Bronchial epithelial cell (primary cell): ENCODE measurements at regions not wholly inside any gene's neighbourhood (a gene's known extent, or its start where the extent isn't known, plus 50 kb on each side); places are given as distances from the start of the nearest gene placed in this dataset.
"Not testable (repeated sequence)": the region's sequence is repeated elsewhere in the genome, so short reads cannot be mapped to it uniquely, and the experiment has no call there.

ENCODE experiments used
- DNase-seq: peaks from one replicate; pipeline ENCODE4 v3.0.0-alpha.2; 2010; ENCODE audit warnings: low read depth
- FAIRE-seq: peaks from 2 replicates; lab custom pipeline; 2011; peaks lifted over from hg19 to GRCh38; lab: Jason Lieb, UNC
- H3K27me3 ChIP-seq: 2 replicates; pipeline ENCODE4 v1.5.1; 2011; ENCODE audit warnings: low read length; ENCODE audit not compliant: control insufficient read depth, insufficient read depth
- H3K36me3 ChIP-seq: 2 replicates; pipeline ENCODE4 v1.5.1; 2011; ENCODE audit warnings: low read length; ENCODE audit not compliant: control insufficient read depth, insufficient read depth
- H3K4me3 ChIP-seq: 2 replicates; pipeline ENCODE4 v1.5.1; 2011; ENCODE audit warnings: mild to moderate bottlenecking, low read depth, low read length, control low read depth
- TF ChIP-seq, protein P1 (sequence below): IDR thresholded peaks from 2 replicates; pipeline ENCODE4 v1.5.1; 2011; ENCODE audit warnings: mild to moderate bottlenecking, moderate library complexity, low read length, control low read depth, inconsistent platforms; ENCODE audit not compliant: insufficient read depth, severe bottlenecking

DNA sequence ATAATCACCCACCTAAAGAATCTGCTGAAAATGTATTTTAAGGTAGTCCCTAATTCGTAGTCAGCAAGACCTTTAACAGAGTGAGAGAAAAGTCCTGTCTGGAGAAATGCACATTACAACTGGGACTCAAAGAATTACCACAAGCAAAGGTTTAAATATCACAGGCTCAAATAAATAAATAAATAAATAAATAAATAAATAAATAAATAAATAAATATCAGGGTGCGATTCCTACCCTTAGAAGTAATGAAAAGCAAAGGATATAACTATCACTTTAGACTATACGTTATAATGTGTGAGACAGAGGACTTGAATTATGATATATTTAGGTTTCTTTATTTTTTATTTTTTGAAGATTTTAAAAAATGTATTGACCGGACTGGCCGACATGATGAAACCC lies 522.5 kb upstream of the ATXN7L3B start:
- Histone ChIP-seq H3K36me3 (no peaks in the 10 kb centered on the region), H3K27me3 (no peaks in the 10 kb centered on the region), H3K4me3 (no peak overlapping the region)
- FAIRE-seq: no peak
- DNase-seq: no peak
- TF ChIP-seq, protein P1, sequence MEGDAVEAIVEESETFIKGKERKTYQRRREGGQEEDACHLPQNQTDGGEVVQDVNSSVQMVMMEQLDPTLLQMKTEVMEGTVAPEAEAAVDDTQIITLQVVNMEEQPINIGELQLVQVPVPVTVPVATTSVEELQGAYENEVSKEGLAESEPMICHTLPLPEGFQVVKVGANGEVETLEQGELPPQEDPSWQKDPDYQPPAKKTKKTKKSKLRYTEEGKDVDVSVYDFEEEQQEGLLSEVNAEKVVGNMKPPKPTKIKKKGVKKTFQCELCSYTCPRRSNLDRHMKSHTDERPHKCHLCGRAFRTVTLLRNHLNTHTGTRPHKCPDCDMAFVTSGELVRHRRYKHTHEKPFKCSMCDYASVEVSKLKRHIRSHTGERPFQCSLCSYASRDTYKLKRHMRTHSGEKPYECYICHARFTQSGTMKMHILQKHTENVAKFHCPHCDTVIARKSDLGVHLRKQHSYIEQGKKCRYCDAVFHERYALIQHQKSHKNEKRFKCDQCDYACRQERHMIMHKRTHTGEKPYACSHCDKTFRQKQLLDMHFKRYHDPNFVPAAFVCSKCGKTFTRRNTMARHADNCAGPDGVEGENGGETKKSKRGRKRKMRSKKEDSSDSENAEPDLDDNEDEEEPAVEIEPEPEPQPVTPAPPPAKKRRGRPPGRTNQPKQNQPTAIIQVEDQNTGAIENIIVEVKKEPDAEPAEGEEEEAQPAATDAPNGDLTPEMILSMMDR: no peak

DNA sequence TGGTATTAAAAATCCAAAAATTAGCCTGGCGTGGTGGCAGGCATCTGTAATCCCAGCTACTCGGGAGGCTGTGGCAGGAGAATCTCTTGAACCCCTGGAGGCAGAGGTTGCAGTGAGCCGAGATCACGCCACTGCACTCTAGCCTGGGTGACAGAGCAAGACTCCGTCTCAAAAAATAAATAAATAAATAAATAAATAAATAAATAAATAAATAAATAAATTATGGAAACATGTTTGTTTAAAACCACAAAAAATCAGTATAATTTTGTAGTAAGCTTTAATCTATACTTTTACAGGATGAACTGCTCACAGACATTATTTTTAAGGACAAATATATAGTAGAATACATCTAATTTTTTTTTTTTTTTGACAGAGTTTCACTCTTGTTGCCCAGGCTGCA lies 521.3 kb upstream of the ATXN7L3B start:
- H3K4me3 ChIP-seq, H3K36me3 ChIP-seq, FAIRE-seq, DNase-seq, H3K27me3 ChIP-seq: not testable (repeated sequence)

DNA sequence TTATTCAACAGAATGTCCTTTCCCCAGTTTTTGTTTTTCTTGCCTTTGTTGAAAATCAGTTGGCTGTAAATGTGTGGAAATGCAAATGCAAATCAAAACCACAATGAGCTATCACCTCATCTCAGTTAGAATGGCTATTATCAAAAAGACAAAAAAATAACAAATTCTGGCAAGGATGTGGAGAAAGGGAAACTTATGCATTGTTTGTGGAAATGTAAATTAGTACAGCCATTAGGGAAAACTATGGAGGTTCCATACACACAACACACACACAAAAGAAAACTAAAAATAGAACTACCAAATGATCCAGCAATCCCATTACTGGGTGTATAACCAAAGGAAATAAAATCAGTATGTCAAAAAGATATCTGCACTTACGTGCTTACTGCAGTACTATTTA lies 518.8 kb upstream of the ATXN7L3B start:
- FAIRE-seq: no peak
- Histone ChIP-seq H3K27me3 (no peaks in the 10 kb centered on the region), H3K4me3 (no peak overlapping the region), H3K36me3 (no peaks in the 10 kb centered on the region)
- TF ChIP-seq, protein P1: no peak
- DNase-seq: no peak

DNA sequence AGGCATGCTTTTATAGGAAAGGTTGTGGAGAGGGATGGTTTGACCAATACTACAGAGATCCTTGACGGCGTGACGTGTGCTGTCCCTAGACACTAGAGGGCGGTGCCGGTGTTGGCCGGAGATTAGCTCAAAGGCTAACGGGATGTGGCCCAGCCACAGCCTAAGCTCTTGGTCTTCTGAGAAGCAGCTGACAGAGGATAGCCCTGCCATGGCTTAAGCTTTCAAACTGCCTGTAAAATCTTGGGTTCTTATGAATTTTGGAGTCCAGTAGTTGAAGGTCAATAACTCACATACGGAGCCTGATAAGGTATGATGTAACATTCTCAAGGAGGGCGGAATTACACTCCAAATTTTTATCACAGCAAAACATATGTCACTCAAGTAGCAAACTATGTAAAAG lies 515.7 kb upstream of the ATXN7L3B start:
- no peaks in the 10 kb centered on the region for H3K36me3 ChIP-seq
- no peaks in the 10 kb centered on the region for H3K27me3 ChIP-seq
- FAIRE-seq (no peak), DNase-seq (peak; percentile 61)
- H3K4me3 ChIP-seq: no peak overlapping the region
- TF ChIP-seq, protein P1: peak; percentile 92

DNA sequence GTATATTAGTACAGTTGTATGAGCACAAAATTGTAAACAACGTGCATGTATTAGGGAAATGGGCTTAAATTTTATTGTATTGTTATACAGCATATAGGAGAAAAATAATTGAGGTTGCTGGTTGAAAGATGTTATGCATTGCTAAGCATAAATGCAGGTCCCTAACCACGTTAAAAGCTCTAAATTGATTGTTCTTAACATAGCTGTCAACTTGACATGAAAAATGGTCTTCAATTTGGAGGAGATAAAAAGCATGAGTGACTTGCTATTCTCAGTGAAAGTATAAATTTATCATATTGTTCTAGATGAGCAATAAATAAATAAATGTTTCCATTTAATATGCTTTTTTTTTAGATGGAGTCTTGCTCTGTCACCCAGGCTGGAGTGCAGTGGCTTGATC lies 506.6 kb upstream of the ATXN7L3B start:
- TF ChIP-seq, protein P1: no peak
- Histone ChIP-seq H3K36me3 (no peaks in the 10 kb centered on the region), H3K27me3 (no peaks in the 10 kb centered on the region), H3K4me3 (no peak overlapping the region)
- no peak for FAIRE-seq
- DNase-seq: no peak

DNA sequence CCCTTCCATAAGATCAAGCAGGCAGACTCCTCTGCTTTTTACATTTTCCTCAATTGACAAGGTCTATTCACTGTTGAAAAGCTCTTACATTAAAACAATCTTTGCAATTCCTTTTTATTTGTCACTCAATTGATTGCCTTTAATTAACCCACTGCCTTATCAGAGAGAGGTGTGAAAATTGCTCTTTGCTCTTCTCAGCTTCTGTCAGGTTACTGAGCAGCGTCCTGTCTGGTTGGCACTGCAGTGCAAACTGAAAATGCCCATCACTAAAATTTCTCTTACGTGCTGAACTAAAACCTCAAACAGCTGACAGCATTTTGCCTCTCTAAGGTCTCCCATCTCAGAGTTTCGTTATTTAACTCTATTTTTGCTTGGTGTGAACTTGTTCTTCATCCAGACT lies 504.1 kb upstream of the ATXN7L3B start:
- no peak for DNase-seq
- no peaks in the 10 kb centered on the region for H3K27me3 ChIP-seq
- H3K36me3 ChIP-seq: no peaks in the 10 kb centered on the region
- H3K4me3 ChIP-seq: no peak overlapping the region
- TF ChIP-seq, protein P1: no peak
- no peak for FAIRE-seq

DNA sequence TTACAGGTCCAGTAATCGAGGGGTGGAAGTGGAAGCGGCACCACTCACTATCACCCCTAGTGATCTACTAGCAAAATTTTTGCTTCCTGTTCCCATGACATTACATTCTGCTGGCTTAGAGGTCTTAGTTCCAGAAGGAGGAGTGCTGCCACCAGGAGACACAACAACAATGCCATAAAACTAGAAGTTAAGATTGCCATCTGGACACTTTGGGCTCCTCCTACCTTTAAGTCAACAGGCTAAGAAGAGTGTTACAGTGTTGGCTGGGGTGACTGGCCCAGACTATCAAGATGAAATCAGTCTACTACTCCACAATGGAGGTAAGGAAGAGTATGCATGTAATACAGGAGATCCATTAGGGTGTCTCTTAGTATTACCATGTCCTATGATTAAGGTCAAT lies 498.5 kb upstream of the ATXN7L3B start:
- not testable (repeated sequence) for H3K4me3 ChIP-seq, H3K27me3 ChIP-seq, DNase-seq, H3K36me3 ChIP-seq, FAIRE-seq
